ENCODE measurements at regions not wholly inside any gene's neighbourhood (a gene's known extent, or its start where the extent isn't known, plus 50 kb on each side); places are given as distances from the start of the nearest gene placed in this dataset.

DNA sequence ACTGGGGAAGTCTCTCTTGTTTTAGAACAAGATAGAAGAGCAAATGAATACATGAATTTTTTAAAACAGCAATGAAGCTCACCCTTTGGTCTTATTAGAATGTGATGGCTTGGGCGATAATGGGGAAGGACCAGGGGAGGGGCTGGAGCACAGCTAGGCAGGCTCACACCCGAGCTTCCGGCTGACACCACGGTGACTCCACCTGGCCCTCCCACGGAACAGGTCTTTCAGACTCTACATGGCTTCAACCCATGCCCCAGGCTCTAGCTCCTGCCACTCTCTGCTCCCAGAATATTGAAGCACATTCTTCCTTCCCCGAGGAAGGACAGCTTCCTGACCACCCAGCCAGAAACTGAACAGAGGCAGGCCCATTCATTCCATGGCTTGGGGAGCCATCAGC lies 127.5 kb upstream of the AGAP1 start:
- H3K36me3 ChIP-seq (ENCODE audit: control insufficient read depth in 3 of 3, insufficient read depth in 2 of 3, low read depth in 1 of 3, low read length in 3 of 3), result no peaks in the 10 kb centered on the region
- FAIRE-seq (no peak), DNase-seq (no peak)
- no peak overlapping the region for H3K4me3 ChIP-seq (ENCODE audit: low read depth in 1 of 3, low read length in 3 of 3)
- H3K27ac ChIP-seq (ENCODE audit: low read depth in 1 of 3, low read length in 2 of 3), result no peak overlapping the region
- no peaks in the 10 kb centered on the region for H3K9me3 ChIP-seq (ENCODE audit: control insufficient read depth in 2 of 2, insufficient read depth in 1 of 2, low read depth in 1 of 2, low read length in 1 of 2)
- 74 to 84% (median 82%) methylated on average over 6 of the region's 6 CpGs for WGBS, 3 donors
- peaks cover 0 to 4% (median 0%) of the 10 kb centered on the region in 3 donors for H3K27me3 ChIP-seq (ENCODE audit: control insufficient read depth in 3 of 3, insufficient read depth in 3 of 3, low read length in 3 of 3)
- no peaks in the 10 kb centered on the region for H3K4me1 ChIP-seq (ENCODE audit: control insufficient read depth in 3 of 3, insufficient read depth in 2 of 3, low read depth in 1 of 3, low read length in 2 of 3)

- no peaks in the 10 kb centered on the region for H3K9me3 ChIP-seq (ENCODE audit: control insufficient read depth in 2 of 2, insufficient read depth in 1 of 2, low read depth in 1 of 2, low read length in 1 of 2)
- H3K27ac ChIP-seq (ENCODE audit: low read depth in 1 of 3, low read length in 2 of 3), result no peak overlapping the region
- H3K4me3 ChIP-seq (ENCODE audit: low read depth in 1 of 3, low read length in 3 of 3), result no peak overlapping the region
- no peaks in the 10 kb centered on the region for H3K4me1 ChIP-seq (ENCODE audit: control insufficient read depth in 3 of 3, insufficient read depth in 2 of 3, low read depth in 1 of 3, low read length in 2 of 3)
- DNase-seq (no peak), FAIRE-seq (no peak)
- 60 to 71% (median 63%) methylated on average over 8 of the region's 8 CpGs for WGBS, 3 donors
- no peaks in the 10 kb centered on the region for H3K36me3 ChIP-seq (ENCODE audit: control insufficient read depth in 3 of 3, insufficient read depth in 2 of 3, low read depth in 1 of 3, low read length in 3 of 3)
- peaks cover 0 to 4% (median 0%) of the 10 kb centered on the region in 3 donors for H3K27me3 ChIP-seq (ENCODE audit: control insufficient read depth in 3 of 3, insufficient read depth in 3 of 3, low read length in 3 of 3)
Measured at GRCh38 chr2:235366807-235367206, 127.0 kb upstream of the AGAP1 start.

DNA sequence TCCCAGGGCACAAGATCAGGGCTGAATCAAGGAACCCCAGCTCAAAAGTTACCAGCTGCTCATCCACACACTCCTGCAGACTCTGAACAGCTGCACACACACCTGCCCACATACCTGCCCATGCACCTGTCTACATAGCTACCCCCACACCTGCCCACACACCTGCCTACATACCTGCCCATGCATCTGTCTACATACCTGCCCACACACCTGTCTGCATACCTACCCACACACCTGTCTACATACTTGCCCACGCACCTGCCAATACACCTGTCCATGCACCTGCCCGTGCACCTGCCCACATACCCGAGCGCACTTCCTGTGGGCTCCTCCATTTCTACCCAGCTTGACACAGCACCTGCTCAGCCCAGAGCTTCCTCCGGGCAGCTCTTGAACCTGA lies 122.8 kb upstream of the AGAP1 start:
- peaks cover 0 to 4% (median 0%) of the 10 kb centered on the region in 3 donors for H3K27me3 ChIP-seq (ENCODE audit: control insufficient read depth in 3 of 3, insufficient read depth in 3 of 3, low read length in 3 of 3)
- no peak overlapping the region for H3K4me3 ChIP-seq (ENCODE audit: low read depth in 1 of 3, low read length in 3 of 3)
- no peaks in the 10 kb centered on the region for H3K36me3 ChIP-seq (ENCODE audit: control insufficient read depth in 3 of 3, insufficient read depth in 2 of 3, low read depth in 1 of 3, low read length in 3 of 3)
- H3K27ac ChIP-seq (ENCODE audit: low read depth in 1 of 3, low read length in 2 of 3), result no peak overlapping the region
- no peak for FAIRE-seq
- no peaks in the 10 kb centered on the region for H3K9me3 ChIP-seq (ENCODE audit: control insufficient read depth in 2 of 2, insufficient read depth in 1 of 2, low read depth in 1 of 2, low read length in 1 of 2)
- DNase-seq, result no peak
- WGBS, 3 donors, result 62 to 74% (median 69%) methylated on average over 5 of the region's 5 CpGs
- no peaks in the 10 kb centered on the region for H3K4me1 ChIP-seq (ENCODE audit: control insufficient read depth in 3 of 3, insufficient read depth in 2 of 3, low read depth in 1 of 3, low read length in 2 of 3)

DNA sequence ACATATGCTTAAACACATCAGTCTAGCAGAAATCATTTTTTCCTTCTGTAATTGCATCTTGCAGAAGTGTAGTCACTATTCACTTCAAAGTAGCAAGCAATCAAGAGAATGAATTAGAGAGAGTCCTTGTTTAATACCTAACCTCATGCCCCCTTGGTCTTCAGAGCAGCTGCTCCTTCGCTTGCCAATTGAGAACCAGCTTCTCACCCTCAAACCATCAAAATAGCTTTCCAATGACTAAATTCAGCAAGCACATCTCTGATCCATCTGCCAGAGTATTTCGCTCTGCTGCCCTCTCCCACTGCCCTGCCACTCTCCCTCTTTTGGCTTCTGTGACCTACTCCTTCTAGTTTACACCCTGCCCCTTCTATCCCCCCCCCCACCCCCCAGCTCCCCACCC lies 120.7 kb upstream of the AGAP1 start:
- no peaks in the 10 kb centered on the region for H3K36me3 ChIP-seq (ENCODE audit: control insufficient read depth in 3 of 3, insufficient read depth in 2 of 3, low read depth in 1 of 3, low read length in 3 of 3)
- no peak overlapping the region for H3K4me3 ChIP-seq (ENCODE audit: low read depth in 1 of 3, low read length in 3 of 3)
- no peaks in the 10 kb centered on the region for H3K9me3 ChIP-seq (ENCODE audit: control insufficient read depth in 2 of 2, insufficient read depth in 1 of 2, low read depth in 1 of 2, low read length in 1 of 2)
- H3K27ac ChIP-seq (ENCODE audit: low read depth in 1 of 3, low read length in 2 of 3), result no peak overlapping the region
- no peak for FAIRE-seq
- no peaks in the 10 kb centered on the region for H3K4me1 ChIP-seq (ENCODE audit: control insufficient read depth in 3 of 3, insufficient read depth in 2 of 3, low read depth in 1 of 3, low read length in 2 of 3)
- 61 to 74% (median 62%) methylated on average over 2 of the region's 2 CpGs for WGBS, 3 donors
- no peaks in the 10 kb centered on the region for H3K27me3 ChIP-seq (ENCODE audit: control insufficient read depth in 3 of 3, insufficient read depth in 3 of 3, low read length in 3 of 3)
- DNase-seq, result no peak

- FAIRE-seq (no peak), DNase-seq (no peak)
- H3K9me3 ChIP-seq (ENCODE audit: control insufficient read depth in 2 of 2, insufficient read depth in 1 of 2, low read depth in 1 of 2, low read length in 1 of 2), result no peaks in the 10 kb centered on the region
- H3K36me3 ChIP-seq (ENCODE audit: control insufficient read depth in 3 of 3, insufficient read depth in 2 of 3, low read depth in 1 of 3, low read length in 3 of 3), result no peaks in the 10 kb centered on the region
- H3K4me1 ChIP-seq (ENCODE audit: control insufficient read depth in 3 of 3, insufficient read depth in 2 of 3, low read depth in 1 of 3, low read length in 2 of 3), result no peaks in the 10 kb centered on the region
- no peaks in the 10 kb centered on the region for H3K27me3 ChIP-seq (ENCODE audit: control insufficient read depth in 3 of 3, insufficient read depth in 3 of 3, low read length in 3 of 3)
- no peak overlapping the region for H3K27ac ChIP-seq (ENCODE audit: low read depth in 1 of 3, low read length in 2 of 3)
- 55 to 65% (median 60%) methylated on average over 4 of the region's 4 CpGs for WGBS, 3 donors
- no peak overlapping the region for H3K4me3 ChIP-seq (ENCODE audit: low read depth in 1 of 3, low read length in 3 of 3)
Measured at GRCh38 chr2:235377176-235377575, 116.7 kb upstream of the AGAP1 start.

- H3K4me3 ChIP-seq (ENCODE audit: low read depth in 1 of 3, low read length in 3 of 3), result no peak overlapping the region
- H3K9me3 ChIP-seq (ENCODE audit: control insufficient read depth in 2 of 2, insufficient read depth in 1 of 2, low read depth in 1 of 2, low read length in 1 of 2), result no peaks in the 10 kb centered on the region
- no peaks in the 10 kb centered on the region for H3K36me3 ChIP-seq (ENCODE audit: control insufficient read depth in 3 of 3, insufficient read depth in 2 of 3, low read depth in 1 of 3, low read length in 3 of 3)
- no peaks in the 10 kb centered on the region for H3K27me3 ChIP-seq (ENCODE audit: control insufficient read depth in 3 of 3, insufficient read depth in 3 of 3, low read length in 3 of 3)
- no peaks in the 10 kb centered on the region for H3K4me1 ChIP-seq (ENCODE audit: control insufficient read depth in 3 of 3, insufficient read depth in 2 of 3, low read depth in 1 of 3, low read length in 2 of 3)
- DNase-seq, result peak in 1 of 2 donors; percentile 3
- FAIRE-seq, result no peak
- WGBS, 3 donors, result 18 to 40% (median 35%) methylated on average over 4 of the region's 4 CpGs
- H3K27ac ChIP-seq (ENCODE audit: low read depth in 1 of 3, low read length in 2 of 3), result no peak overlapping the region
Measured at GRCh38 chr2:235378246-235378645, 115.6 kb upstream of the AGAP1 start.

- no peaks in the 10 kb centered on the region for H3K36me3 ChIP-seq (ENCODE audit: control insufficient read depth in 3 of 3, insufficient read depth in 2 of 3, low read depth in 1 of 3, low read length in 3 of 3)
- H3K27ac ChIP-seq (ENCODE audit: low read depth in 1 of 3, low read length in 2 of 3), result no peak overlapping the region
- H3K4me3 ChIP-seq (ENCODE audit: low read depth in 1 of 3, low read length in 3 of 3), result no peak overlapping the region
- no peaks in the 10 kb centered on the region for H3K27me3 ChIP-seq (ENCODE audit: control insufficient read depth in 3 of 3, insufficient read depth in 3 of 3, low read length in 3 of 3)
- DNase-seq (no peak), FAIRE-seq (no peak)
- no peaks in the 10 kb centered on the region for H3K4me1 ChIP-seq (ENCODE audit: control insufficient read depth in 3 of 3, insufficient read depth in 2 of 3, low read depth in 1 of 3, low read length in 2 of 3)
- no peaks in the 10 kb centered on the region for H3K9me3 ChIP-seq (ENCODE audit: control insufficient read depth in 2 of 2, insufficient read depth in 1 of 2, low read depth in 1 of 2, low read length in 1 of 2)
- WGBS, 3 donors, result 87 to 94% (median 90%) methylated on average over 4 of the region's 4 CpGs
Measured at GRCh38 chr2:235378944-235379343, 114.9 kb upstream of the AGAP1 start.

DNA sequence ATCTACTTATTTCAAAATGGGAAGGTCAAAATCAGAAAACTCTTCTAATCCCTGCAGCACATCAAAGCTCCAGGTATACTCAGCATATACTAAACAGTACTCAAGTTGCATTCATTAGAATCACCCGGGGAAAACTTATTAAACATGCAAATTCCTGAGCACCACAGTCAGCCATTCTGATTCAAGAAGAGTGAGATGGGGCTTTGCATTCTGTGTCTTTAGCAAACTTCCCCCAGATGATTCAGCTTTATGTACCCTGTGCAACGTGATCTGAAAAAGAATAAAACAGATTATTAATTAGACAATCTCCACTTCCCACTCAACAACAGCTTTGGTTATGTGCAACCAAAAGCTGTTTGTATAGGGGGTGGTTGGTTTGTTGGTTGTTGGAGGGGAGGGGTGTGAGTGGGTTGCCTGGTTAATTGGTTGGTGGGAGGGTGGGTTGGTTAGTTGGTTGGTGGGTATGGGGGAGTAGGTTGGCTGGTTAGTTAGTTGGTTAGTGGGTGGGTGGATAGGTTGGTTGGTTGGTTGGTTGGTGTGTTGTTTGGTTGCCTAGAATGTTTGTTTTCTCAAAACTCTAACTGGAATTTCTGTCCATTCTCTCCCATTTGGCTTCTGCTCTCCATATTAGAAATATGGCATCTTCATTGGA lies 112.5 kb upstream of the AGAP1 start:
- Histone ChIP-seq H3K4me1 (ENCODE audit: control insufficient read depth in 3 of 3, insufficient read depth in 2 of 3, low read depth in 1 of 3, low read length in 2 of 3) (no peaks in the 10 kb centered on the region), H3K9me3 (ENCODE audit: control insufficient read depth in 2 of 2, insufficient read depth in 1 of 2, low read depth in 1 of 2, low read length in 1 of 2) (no peaks in the 10 kb centered on the region), H3K27me3 (ENCODE audit: control insufficient read depth in 3 of 3, insufficient read depth in 3 of 3, low read length in 3 of 3) (no peaks in the 10 kb centered on the region), H3K27ac (ENCODE audit: low read depth in 1 of 3, low read length in 2 of 3) (no peak overlapping the region), H3K36me3 (ENCODE audit: control insufficient read depth in 3 of 3, insufficient read depth in 2 of 3, low read depth in 1 of 3, low read length in 3 of 3) (no peaks in the 10 kb centered on the region), H3K4me3 (ENCODE audit: low read depth in 1 of 3, low read length in 3 of 3) (no peak overlapping the region)
- FAIRE-seq (no peak), DNase-seq (no peak)
- WGBS, 3 donors, result 75 to 86% (median 79%) methylated on average over 2 of the region's 2 CpGs

DNA sequence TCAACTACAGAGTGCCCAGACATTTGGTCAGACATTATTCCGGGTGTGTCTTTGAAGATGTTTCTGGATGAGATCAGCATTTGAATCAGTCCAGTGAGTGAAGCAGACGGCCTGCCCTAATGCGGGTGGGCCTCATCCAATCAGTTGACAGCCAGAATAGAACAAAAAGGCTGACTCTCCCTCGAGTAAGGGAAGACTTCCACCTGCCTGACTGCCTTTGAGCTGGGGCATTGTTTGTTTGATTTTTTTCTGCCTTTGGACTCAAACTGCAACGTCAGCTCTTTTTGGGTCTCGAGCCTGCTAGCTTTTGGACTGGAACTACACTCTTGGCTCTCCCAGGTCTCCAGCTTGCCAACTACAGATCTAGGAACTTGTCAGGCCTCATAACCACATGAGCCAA lies 111.7 kb upstream of the AGAP1 start:
- Histone ChIP-seq H3K9me3 (ENCODE audit: control insufficient read depth in 2 of 2, insufficient read depth in 1 of 2, low read depth in 1 of 2, low read length in 1 of 2) (no peaks in the 10 kb centered on the region), H3K4me1 (ENCODE audit: control insufficient read depth in 3 of 3, insufficient read depth in 2 of 3, low read depth in 1 of 3, low read length in 2 of 3) (no peaks in the 10 kb centered on the region), H3K27ac (ENCODE audit: low read depth in 1 of 3, low read length in 2 of 3) (no peak overlapping the region), H3K27me3 (ENCODE audit: control insufficient read depth in 3 of 3, insufficient read depth in 3 of 3, low read length in 3 of 3) (no peaks in the 10 kb centered on the region), H3K36me3 (ENCODE audit: control insufficient read depth in 3 of 3, insufficient read depth in 2 of 3, low read depth in 1 of 3, low read length in 3 of 3) (no peaks in the 10 kb centered on the region), H3K4me3 (ENCODE audit: low read depth in 1 of 3, low read length in 3 of 3) (no peak overlapping the region)
- DNase-seq (no peak), FAIRE-seq (no peak)
- WGBS, 3 donors, result 68 to 78% (median 72%) methylated on average over 6 of the region's 6 CpGs
